Caco-2 (cell line): ENCODE measurements at regions not wholly inside any gene's neighbourhood (a gene's known extent, or its start where the extent isn't known, plus 50 kb on each side); places are given as distances from the start of the nearest gene placed in this dataset.

ENCODE experiments used
- BruUV-seq: library from RNA; stranded (reverse); fragments of 400-500 nt; replicated peaks from 2 replicates; lab custom pipeline; 2021; lab: Mats Ljungman, UMichigan
- CTCF ChIA-PET: fragments of 300-600 bp; sonication (Branson Sonifier 250); formaldehyde crosslinking; loops from one replicate; lab custom pipeline; 2022; ENCODE audit warnings: antibody characterized with exemption; lab: Charles Lee
- POLR2A ChIA-PET: fragments of 300-600 bp; sonication (Branson Sonifier 250); formaldehyde crosslinking; loops from one replicate; lab custom pipeline; 2022; ENCODE audit warnings: antibody characterized with exemption; lab: Charles Lee
- DNase-seq, 2 experiments: peaks; one replicate each; pipeline versions ENCODE4 v3.0.0 to v3.0.0-alpha.2; 2020 to 2022
- H3K27me3 ChIP-seq: replicated peaks from 2 replicates; pipeline ENCODE4 v1.6.0; 2011; ENCODE audit warnings: low read length; ENCODE audit not compliant: control insufficient read depth, insufficient read depth
- H3K36me3 ChIP-seq: 2 replicates; pipeline ENCODE4 v1.5.1; 2011; ENCODE audit warnings: low read length; ENCODE audit not compliant: control insufficient read depth, insufficient read depth
- H3K4me1 ChIP-seq: fragments of 250-450 bp; sonication (Bioruptor Pico); 2 replicates; pipeline ENCODE4 v1.5.1; 2020; ENCODE audit warnings: mild to moderate bottlenecking
- H3K4me3 ChIP-seq: 2 replicates; pipeline ENCODE4 v1.5.1; 2011; ENCODE audit warnings: low read depth, mild to moderate bottlenecking, control low read depth, low read length
- H3K9me3 ChIP-seq: fragments of 250-450 bp; sonication (Bioruptor Pico); 2 replicates; pipeline ENCODE4 v1.5.1; 2020; ENCODE audit warnings: mild to moderate bottlenecking, moderate library complexity
- H3K27ac Mint-ChIP-seq: one replicate; pipeline ENCODE4 v1.8.0; 2022; ENCODE audit warnings: mixed read lengths; ENCODE audit not compliant: unreplicated experiment
- H3K27me3 Mint-ChIP-seq: one replicate; pipeline ENCODE4 v1.8.0; 2022; ENCODE audit warnings: mixed read lengths; ENCODE audit not compliant: insufficient read depth, unreplicated experiment
- H3K36me3 Mint-ChIP-seq: one replicate; pipeline ENCODE4 v1.8.0; 2022; ENCODE audit warnings: mild to moderate bottlenecking, mixed read lengths; ENCODE audit not compliant: insufficient read depth, unreplicated experiment
- H3K4me1 Mint-ChIP-seq: one replicate; pipeline ENCODE4 v1.8.0; 2022; ENCODE audit warnings: low read depth, mixed read lengths; ENCODE audit not compliant: unreplicated experiment
- H3K4me3 Mint-ChIP-seq: one replicate; pipeline ENCODE4 v1.8.0; 2022; ENCODE audit warnings: mild to moderate bottlenecking, moderate library complexity, mixed read lengths; ENCODE audit not compliant: unreplicated experiment
- H3K9me3 Mint-ChIP-seq: one replicate; pipeline ENCODE4 v1.8.0; 2022; ENCODE audit warnings: mixed read lengths; ENCODE audit not compliant: unreplicated experiment
- CTCF ChIP-seq, 2 experiments: fragments of 200-600 bp in 1 of 2; IDR thresholded peaks; 1 replicate in 1 of 2; 2 replicates in 1 of 2; pipeline versions ENCODE4 v1.5.1 to v1.8.0; 2011 to 2022; ENCODE audit warnings: antibody characterized with exemption in 1 of 2, control low read depth in 1 of 2, inconsistent platforms in 1 of 2, low read depth in 1 of 2, low read length in 1 of 2, mild to moderate bottlenecking in 1 of 2, moderate library complexity in 1 of 2; ENCODE audit not compliant: insufficient read depth in 1 of 2, severe bottlenecking in 1 of 2, unreplicated experiment in 1 of 2
- intact Hi-C: fragments of 100-400 bp; cut with micrococcal nuclease; formaldehyde crosslinking; loops from one replicate; pipeline ENCODE4 v1.10.0; 2022; ENCODE audit not compliant: unreplicated experiment

GRCh38 chr10:62745581-62745980, 58.9 kb upstream of the ADO start:
- CTCF ChIA-PET, result interaction anchor here (0.7 kb wide), 1 partner anchor 83 kb away, joined by 3 read pairs; no protein-coding TSS in a partner anchor
- no peaks in the 10 kb centered on the region for H3K9me3 Mint-ChIP-seq

GRCh38 chr10:62746951-62747729, 57.4 kb upstream of the ADO start:
- peaks cover 4% of the 10 kb centered on the region for H3K27me3 Mint-ChIP-seq
- CTCF ChIA-PET, result no interaction called here
- no peaks in the 10 kb centered on the region for H3K4me1 Mint-ChIP-seq
- H3K4me3 ChIP-seq, result no peak overlapping the region
- H3K36me3 Mint-ChIP-seq, result no peaks in the 10 kb centered on the region
- BruUV-seq, result no TSS peak
- intact Hi-C loops, result loop anchor here (5.0 kb wide), 1 partner anchor 70 kb away; the partner anchor contains the start of gene EGR2
- H3K9me3 ChIP-seq, result no peaks in the 10 kb centered on the region
- no peak overlapping the region for H3K27ac Mint-ChIP-seq
- TF ChIP-seq CTCF (IDR thresholded peaks at IDR 0.05; ENCODE audit: insufficient read depth in 1 of 2, low read depth in 1 of 2, low read length in 1 of 2, severe bottlenecking in 1 of 2, unreplicated experiment in 1 of 2), result no peak
- H3K4me3 Mint-ChIP-seq, result no peak overlapping the region
- no peaks in the 10 kb centered on the region for H3K9me3 Mint-ChIP-seq
- POLR2A ChIA-PET, result no interaction called here
- H3K4me1 ChIP-seq, result no peaks in the 10 kb centered on the region
- no peaks in the 10 kb centered on the region for H3K36me3 ChIP-seq
- DNase-seq, result no peak
- H3K27me3 ChIP-seq, result no peaks in the 10 kb centered on the region; the same call in 1 of the 2 replicates

More at GRCh38 chr10:62745581-62745980, 58.9 kb upstream of the ADO start:
- no peaks in the 10 kb centered on the region for H3K36me3 Mint-ChIP-seq
- no peak overlapping the region for H3K27ac Mint-ChIP-seq
- no peak overlapping the region for H3K4me3 Mint-ChIP-seq
- H3K9me3 ChIP-seq, result no peaks in the 10 kb centered on the region
- no peaks in the 10 kb centered on the region for H3K36me3 ChIP-seq
- no peak for TF ChIP-seq CTCF (IDR thresholded peaks at IDR 0.05; ENCODE audit: insufficient read depth in 1 of 2, low read depth in 1 of 2, low read length in 1 of 2, severe bottlenecking in 1 of 2, unreplicated experiment in 1 of 2)
- H3K4me3 ChIP-seq, result no peak overlapping the region
- intact Hi-C loops, result loop anchor here (5.0 kb wide), 1 partner anchor 72 kb away; the partner anchor contains the start of gene EGR2
- POLR2A ChIA-PET, result no interaction called here
- peaks cover 4% of the 10 kb centered on the region for H3K27me3 Mint-ChIP-seq
- H3K4me1 Mint-ChIP-seq, result no peaks in the 10 kb centered on the region
- H3K27me3 ChIP-seq, result no peaks in the 10 kb centered on the region; the same call in 1 of the 2 replicates
- no peak for DNase-seq
- BruUV-seq, result no TSS peak
- H3K4me1 ChIP-seq, result no peaks in the 10 kb centered on the region

GRCh38 chr10:62748386-62748785, 56.1 kb upstream of the ADO start:
- no peak overlapping the region for H3K4me3 Mint-ChIP-seq
- BruUV-seq, result no TSS peak
- CTCF ChIA-PET, result no interaction called here

More at GRCh38 chr10:62748386-62748785, 56.1 kb upstream of the ADO start:
- no peaks in the 10 kb centered on the region for H3K36me3 Mint-ChIP-seq
- no peaks in the 10 kb centered on the region for H3K9me3 ChIP-seq
- POLR2A ChIA-PET, result no interaction called here
- no peaks in the 10 kb centered on the region for H3K9me3 Mint-ChIP-seq
- TF ChIP-seq CTCF (IDR thresholded peaks at IDR 0.05; ENCODE audit: insufficient read depth in 1 of 2, low read depth in 1 of 2, low read length in 1 of 2, severe bottlenecking in 1 of 2, unreplicated experiment in 1 of 2), result no peak
- DNase-seq, result no peak
- intact Hi-C loops, result loop anchor here (5.0 kb wide), 1 partner anchor 69 kb away; the partner anchor contains the start of gene EGR2
- H3K36me3 ChIP-seq, result no peaks in the 10 kb centered on the region
- H3K27me3 Mint-ChIP-seq, result no peaks in the 10 kb centered on the region
- no peaks in the 10 kb centered on the region for H3K4me1 ChIP-seq
- H3K4me3 ChIP-seq, result no peak overlapping the region
- no peak overlapping the region for H3K27ac Mint-ChIP-seq
- no peaks in the 10 kb centered on the region; the same call in 1 of the 2 replicates for H3K27me3 ChIP-seq
- no peaks in the 10 kb centered on the region for H3K4me1 Mint-ChIP-seq
